BJ (cell line): ENCODE measurements at regions not wholly inside any gene's neighbourhood (a gene's known extent, or its start where the extent isn't known, plus 50 kb on each side); places are given as distances from the start of the nearest gene placed in this dataset.

Source experiments
- CTCF ChIA-PET: fragments of 350-600 bp; formaldehyde crosslinking; extraction: SDS; loops from one replicate; lab custom pipeline; 2021; ENCODE audit warnings: antibody characterized with exemption, inconsistent platforms; lab: Yijun Ruan, JAX
- POLR2A ChIA-PET: fragments of 300-600 bp; sonication (Branson Sonifier 250); formaldehyde crosslinking; extraction: SDS; loops from one replicate; lab custom pipeline; 2021; ENCODE audit warnings: antibody characterized with exemption; lab: Charles Lee
- DNase-seq: peaks from one replicate; pipeline ENCODE4 v3.0.0-alpha.2; 2011; ENCODE audit warnings: low read depth
- H3K27me3 ChIP-seq: 2 replicates; pipeline ENCODE4 v1.6.0; 2011; ENCODE audit warnings: low read length; ENCODE audit not compliant: control insufficient read depth, insufficient read depth
- H3K36me3 ChIP-seq: 2 replicates; pipeline ENCODE4 v1.5.1; 2011; ENCODE audit warnings: low read length; ENCODE audit not compliant: control insufficient read depth, insufficient read depth
- H3K4me3 ChIP-seq: 2 replicates; pipeline ENCODE4 v1.5.1; 2011; ENCODE audit warnings: low read depth, mild to moderate bottlenecking, control low read depth, low read length
- CTCF ChIP-seq: IDR thresholded peaks from 2 replicates; pipeline ENCODE4 v1.5.1; 2011; ENCODE audit warnings: low read depth, mild to moderate bottlenecking, control low read depth, inconsistent platforms, low read length, moderate library complexity; ENCODE audit not compliant: insufficient read depth

- CTCF ChIA-PET: no interaction called here
- Histone ChIP-seq H3K36me3 (no peaks in the 10 kb centered on the region), H3K27me3 (no peaks in the 10 kb centered on the region), H3K4me3 (no peak overlapping the region)
- no peak for TF ChIP-seq CTCF
- POLR2A ChIA-PET: no interaction called here
- no peak for DNase-seq
Measured at GRCh38 chr2:145421841-145422240, 901.9 kb upstream of the ZEB2 start.

- no peak for DNase-seq
- POLR2A ChIA-PET: no interaction called here
- H3K36me3 ChIP-seq: no peaks in the 10 kb centered on the region
Measured at GRCh38 chr2:145416640-145417039, 896.7 kb upstream of the ZEB2 start.

GRCh38 chr2:145415151-145415550 is 895.2 kb upstream of the ZEB2 start:
- TF ChIP-seq CTCF: no peak
- CTCF ChIA-PET: interaction anchor here (0.7 kb wide), 1 partner anchor 1557 kb away, joined by 3 read pairs; no protein-coding TSS in a partner anchor
- no peak overlapping the region for H3K4me3 ChIP-seq
- POLR2A ChIA-PET: no interaction called here
- DNase-seq: no peak
- no peaks in the 10 kb centered on the region for H3K27me3 ChIP-seq
- no peaks in the 10 kb centered on the region for H3K36me3 ChIP-seq

More at GRCh38 chr2:145416640-145417039, 896.7 kb upstream of the ZEB2 start:
- CTCF ChIA-PET: no interaction called here
- H3K4me3 ChIP-seq: no peak overlapping the region
- no peak for TF ChIP-seq CTCF
- no peaks in the 10 kb centered on the region for H3K27me3 ChIP-seq

GRCh38 chr2:145413261-145414030 is 893.5 kb upstream of the ZEB2 start:
- no peak for DNase-seq
- no peaks in the 10 kb centered on the region for H3K27me3 ChIP-seq
- ChIA-PET CTCF (interaction anchor here (0.6 kb wide), 2 partner anchors 138 to 732 kb away, joined by 3 to 5 read pairs; no protein-coding TSS in a partner anchor), POLR2A (no interaction called here)
- H3K36me3 ChIP-seq: no peaks in the 10 kb centered on the region
- no peak for TF ChIP-seq CTCF
- no peak overlapping the region for H3K4me3 ChIP-seq

- Histone ChIP-seq H3K4me3 (no peak overlapping the region), H3K36me3 (no peaks in the 10 kb centered on the region), H3K27me3 (no peaks in the 10 kb centered on the region)
- TF ChIP-seq CTCF: no peak
- no peak for DNase-seq
- POLR2A ChIA-PET: no interaction called here
- CTCF ChIA-PET: no interaction called here
Measured at GRCh38 chr2:145412155-145412554, 892.2 kb upstream of the ZEB2 start.
